H1 (cell line): ENCODE measurements at regions not wholly inside any gene's neighbourhood (a gene's known extent, or its start where the extent isn't known, plus 50 kb on each side); places are given as distances from the start of the nearest gene placed in this dataset.

Experiments
- CTCF ChIA-PET: fragments of 300-600 bp; sonication (Branson Sonifier 250); formaldehyde crosslinking; loops from one replicate; lab custom pipeline; 2021; ENCODE audit not compliant: partially characterized antibody; lab: Charles Lee
- POLR2A ChIA-PET: fragments of 300-600 bp; sonication (Branson Sonifier 250); formaldehyde crosslinking; loops from one replicate; lab custom pipeline; 2021; ENCODE audit warnings: inconsistent platforms; ENCODE audit not compliant: partially characterized antibody; lab: Charles Lee
- DNase-seq, 2 experiments: peaks; one replicate each; pipeline versions ENCODE4 v3.0.0 to v3.0.0-alpha.2; 2010 to 2022; ENCODE audit warnings: low spot score in 2 of 2, low read depth in 1 of 2, mixed read lengths in 1 of 2
- FAIRE-seq: peaks from 2 replicates; lab custom pipeline; 2011; peaks lifted over from hg19 to GRCh38; lab: Jason Lieb, UNC
- H2AFZ ChIP-seq: 2 replicates; pipeline ENCODE4 v1.8.1; 2012; ENCODE audit warnings: low read length, inconsistent platforms
- H2AK5ac ChIP-seq: 2 replicates; pipeline ENCODE4 v1.6.1; 2013; ENCODE audit warnings: low read depth, low read length
- H2BK120ac ChIP-seq: replicated peaks from 2 replicates; pipeline ENCODE3; 2013; ENCODE audit warnings: low read depth, low read length, inconsistent platforms
- H2BK12ac ChIP-seq: 2 replicates; pipeline ENCODE4 v1.6.1; 2013; ENCODE audit warnings: low read depth, low read length
- H2BK15ac ChIP-seq: 2 replicates; pipeline ENCODE4 v1.6.1; 2013; ENCODE audit warnings: low read length
- H2BK20ac ChIP-seq: 2 replicates; pipeline ENCODE4 v1.6.1; 2013; ENCODE audit warnings: low read length
- H2BK5ac ChIP-seq: 2 replicates; pipeline ENCODE4 v1.6.1; 2013; ENCODE audit warnings: low read depth, low read length
- H3K14ac ChIP-seq: 2 replicates; pipeline ENCODE4 v1.6.1; 2013; ENCODE audit warnings: inconsistent platforms; ENCODE audit not compliant: insufficient read length
- H3K18ac ChIP-seq: 2 replicates; pipeline ENCODE4 v1.6.1; 2013; ENCODE audit warnings: low read length; ENCODE audit errors: extremely low read depth
- H3K23ac ChIP-seq: 2 replicates; pipeline ENCODE4 v1.6.1; 2013; ENCODE audit warnings: inconsistent platforms; ENCODE audit not compliant: insufficient read length
- H3K23me2 ChIP-seq: 2 replicates; pipeline ENCODE4 v1.6.1; 2013; ENCODE audit warnings: low read depth, low read length
- H3K27ac ChIP-seq: 2 replicates; pipeline ENCODE4 v1.6.1; 2011; ENCODE audit warnings: low read depth, low read length, inconsistent platforms
- H3K27me3 ChIP-seq, 4 experiments: replicated peaks in 1 of 4; 1 replicate in 1 of 4; 2 replicates in 3 of 4; pipeline versions ENCODE4 v1.6.1 to v1.8.1; 2011 to 2013; ENCODE audit warnings: low read length in 3 of 4, mild to moderate bottlenecking in 3 of 4, inconsistent platforms in 2 of 4, mixed read lengths in 2 of 4, moderate library complexity in 1 of 4; ENCODE audit not compliant: control insufficient read depth in 3 of 4, insufficient read depth in 3 of 4; ENCODE audit errors: extremely low read depth in 1 of 4
- H3K36me3 ChIP-seq, 4 experiments: 2 replicates each; pipeline versions ENCODE4 v1.6.1 to v1.8.1; 2011 to 2013; ENCODE audit warnings: mild to moderate bottlenecking in 4 of 4, low read length in 3 of 4, moderate library complexity in 2 of 4, control low read depth in 1 of 4, inconsistent platforms in 1 of 4; ENCODE audit not compliant: insufficient read depth in 4 of 4, control insufficient read depth in 2 of 4
- H3K4ac ChIP-seq: replicated peaks from 2 replicates; pipeline ENCODE3; 2013; ENCODE audit warnings: low read length, low read depth, mixed read lengths, inconsistent platforms; ENCODE audit not compliant: insufficient read length
- H3K4me1 ChIP-seq, 4 experiments: replicated peaks in 1 of 4; 1 replicate in 1 of 4; 2 replicates in 3 of 4; pipeline versions ENCODE4 v1.6.1 to v1.8.1; 2011 to 2013; ENCODE audit warnings: low read length in 3 of 4, inconsistent platforms in 2 of 4, mixed read lengths in 1 of 4; ENCODE audit not compliant: insufficient read depth in 4 of 4, control insufficient read depth in 3 of 4
- H3K4me2 ChIP-seq, 2 experiments: 2 replicates each; pipeline versions ENCODE4 v1.6.1 to v1.8.1; 2011 to 2013; ENCODE audit warnings: low read depth in 2 of 2, low read length in 2 of 2, control low read depth in 1 of 2, inconsistent platforms in 1 of 2, mild to moderate bottlenecking in 1 of 2; ENCODE audit not compliant: insufficient read depth in 1 of 2
- H3K4me3 ChIP-seq, 4 experiments: fragments of 200-600, 300-600 bp in 1 of 4; sonication (generic), shearing (Covaris generic), sonication (Bioruptor Twin) in 1 of 4; 2 replicates each; pipeline versions ENCODE4 v1.5.1 to v1.8.1; 2011 to 2016; ENCODE audit warnings: low read length in 4 of 4, low read depth in 3 of 4, control low read depth in 2 of 4, inconsistent platforms in 2 of 4, mild to moderate bottlenecking in 2 of 4, mixed read lengths in 1 of 4, moderate library complexity in 1 of 4; ENCODE audit not compliant: insufficient read depth in 2 of 4; ENCODE audit errors: extremely low read depth in 1 of 4
- H3K56ac ChIP-seq: replicated peaks from 2 replicates; pipeline ENCODE3; 2013; ENCODE audit warnings: low read depth, mild to moderate bottlenecking, mixed read lengths, low read length, inconsistent platforms; ENCODE audit not compliant: insufficient read length
- H3K79me1 ChIP-seq: 2 replicates; pipeline ENCODE4 v1.6.1; 2013; ENCODE audit warnings: low read depth, low read length, control low read depth
- H3K79me2 ChIP-seq, 2 experiments: 2 replicates each; pipeline versions ENCODE4 v1.6.1 to v1.8.1; 2012 to 2013; ENCODE audit warnings: low read length in 2 of 2, mild to moderate bottlenecking in 2 of 2, inconsistent platforms in 1 of 2; ENCODE audit not compliant: insufficient read depth in 2 of 2, control insufficient read depth in 1 of 2
- H3K9ac ChIP-seq, 4 experiments: replicated peaks in 1 of 4; 1 replicate in 1 of 4; 2 replicates in 3 of 4; pipeline versions ENCODE4 v1.6.1 to v1.8.1; 2011 to 2013; ENCODE audit warnings: low read depth in 3 of 4, low read length in 3 of 4, control low read depth in 2 of 4, mild to moderate bottlenecking in 2 of 4, moderate library complexity in 2 of 4, inconsistent platforms in 1 of 4; ENCODE audit errors: extremely low read depth in 1 of 4
- H3K9me3 ChIP-seq, 2 experiments: 2 replicates each; pipeline versions ENCODE4 v1.6.1 to v1.8.1; 2012 to 2013; ENCODE audit warnings: mild to moderate bottlenecking in 2 of 2, moderate library complexity in 2 of 2, control low read depth in 1 of 2, inconsistent platforms in 1 of 2, low read depth in 1 of 2, low read length in 1 of 2, mixed read lengths in 1 of 2; ENCODE audit not compliant: insufficient read depth in 2 of 2
- H4K20me1 ChIP-seq, 2 experiments: replicated peaks in 1 of 2; 2 replicates each; pipeline versions ENCODE3 to v1.8.1; 2011 to 2013; ENCODE audit warnings: inconsistent platforms in 2 of 2, low read length in 2 of 2, mild to moderate bottlenecking in 1 of 2; ENCODE audit not compliant: insufficient read depth in 2 of 2, control insufficient read depth in 1 of 2
- H4K5ac ChIP-seq: 2 replicates; pipeline ENCODE4 v1.6.1; 2013; ENCODE audit warnings: low read length, low read depth, mixed read lengths, inconsistent platforms; ENCODE audit not compliant: insufficient read length
- H4K8ac ChIP-seq: 2 replicates; pipeline ENCODE4 v1.8.0; 2013; ENCODE audit warnings: mild to moderate bottlenecking, moderate library complexity, low read length, inconsistent platforms; ENCODE audit not compliant: insufficient read depth; ENCODE audit errors: extremely low read depth
- H4K91ac ChIP-seq: replicated peaks from 2 replicates; pipeline ENCODE3; 2013; ENCODE audit warnings: low read length, mixed read lengths, inconsistent platforms; ENCODE audit not compliant: insufficient read length
- ASH2L ChIP-seq: fragments of 200-600, 300-600 bp; sonication (generic); IDR thresholded peaks from one replicate; pipeline ENCODE4 v1.7.1; 2017; ENCODE audit warnings: low read length
- EGR1 ChIP-seq: IDR thresholded peaks from 2 replicates; pipeline ENCODE4 v1.6.1; 2011; ENCODE audit warnings: low read depth, low read length, borderline replicate concordance
- WGBS, 2 experiments: shearing (Covaris generic) in 1 of 2; methylation state at CpG; one replicate each; pipeline versions ENCODE4 v1.1.6 to v1.1.7; 2013 to 2015; ENCODE audit warnings: low lambda C conversion rate in 2 of 2, mixed read lengths in 2 of 2, inconsistent platforms in 1 of 2, low coverage in 1 of 2, missing lambda C conversion rate in 1 of 2; ENCODE audit not compliant: insufficient replicate concordance in 2 of 2, insufficient coverage in 1 of 2, insufficient read length in 1 of 2; ENCODE audit errors: extremely low coverage in 1 of 2, missing lambda C conversion rate in 1 of 2; 5-methylcytosine and 5-hydroxymethylcytosine counted together

DNA sequence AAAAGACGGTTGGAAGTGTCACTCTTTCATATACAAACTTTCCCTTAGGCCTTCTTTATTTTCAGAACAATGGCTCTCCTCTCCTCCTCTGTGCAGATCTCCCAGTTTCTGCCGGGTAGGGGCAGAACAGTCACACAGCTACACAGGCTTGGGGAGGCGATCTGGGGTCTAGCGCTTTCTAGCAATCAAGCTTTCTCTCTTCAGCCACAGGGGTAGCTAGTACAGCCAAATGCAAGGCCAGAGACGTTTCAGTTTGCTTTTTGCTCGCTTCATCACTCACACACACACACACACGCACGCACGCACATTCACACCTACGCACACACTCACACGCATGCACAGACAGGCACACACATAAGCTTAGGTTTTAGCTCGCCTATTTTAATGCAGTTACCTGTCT, 104.3 kb downstream of the SPATA19 start:
- no peak overlapping the region for H3K27ac ChIP-seq

More for the DNA sequence above, 104.3 kb downstream of the SPATA19 start:
- H3K27me3 ChIP-seq = no peaks in the 10 kb centered on the region
- H2BK20ac ChIP-seq = no peak overlapping the region
- no peak overlapping the region for H3K56ac ChIP-seq
- 0 out of 2 replicates have a peak overlapping the region, but pooled peaks have one; percentile 51 for H2BK12ac ChIP-seq
- no peak overlapping the region for H3K9ac ChIP-seq
- no peak overlapping the region for H3K4me2 ChIP-seq
- H3K18ac ChIP-seq = no peak overlapping the region; the same call in 1 of the 2 replicates
- 74% methylated on average over 12 of the region's 12 CpGs; no CpG with 5 or more reads in 1 of the 2 experiments for WGBS, 2 experiments
- H4K5ac ChIP-seq = no peak overlapping the region
- H2BK5ac ChIP-seq = no peak overlapping the region
- H2BK15ac ChIP-seq = no peak overlapping the region
- H4K91ac ChIP-seq = no peak overlapping the region
- peaks cover 10% of the 10 kb centered on the region; the same call in 1 of the 2 replicates for H3K23me2 ChIP-seq
- no peak overlapping the region for H2BK120ac ChIP-seq
- H2AK5ac ChIP-seq = no peak overlapping the region
- no peak overlapping the region for H2AFZ ChIP-seq
- no peak overlapping the region for H3K4me3 ChIP-seq
- POLR2A ChIA-PET = no interaction called here
- FAIRE-seq = no peak
- H4K20me1 ChIP-seq = no peaks in the 10 kb centered on the region
- H3K79me1 ChIP-seq = no peaks in the 10 kb centered on the region
- peaks cover 0 to 3% (median under 1%) of the 10 kb centered on the region in 4 experiments; a peak in 3 of 7 replicates for H3K4me1 ChIP-seq
- H3K4ac ChIP-seq = no peak overlapping the region
- H4K8ac ChIP-seq = no peak overlapping the region
- H3K36me3 ChIP-seq = no peaks in the 10 kb centered on the region
- H3K79me2 ChIP-seq = no peaks in the 10 kb centered on the region
- TF ChIP-seq EGR1 (no peak), ASH2L (no peak)
- TF ChIP-seq, all 59 proteins: peak for 0
- CTCF ChIA-PET = interaction anchor here (0.8 to 1.3 kb wide), 2 partner anchors 8 to 164 kb away, joined by 3 read pairs; no protein-coding TSS in a partner anchor
- DNase-seq = no peak
- H3K9me3 ChIP-seq = peaks cover 0 to 2% of the 10 kb centered on the region in 2 experiments; a peak in 2 of 4 replicates
- H3K14ac ChIP-seq = no peak overlapping the region
- H3K23ac ChIP-seq = no peak overlapping the region
